K562 (cell line): ENCODE measurements at regions not wholly inside any gene's neighbourhood (a gene's known extent, or its start where the extent isn't known, plus 50 kb on each side); places are given as distances from the start of the nearest gene placed in this dataset.

Source experiments
- ATAC-seq: fragments of 200-7000 bp; cut with Tn5 transposase; 3 replicates; pipeline ENCODE4 v1.9.1; 2020; ENCODE audit warnings: moderate library complexity
- BruUV-seq: library from RNA; stranded (reverse); fragments of 400-500 nt; replicated peaks from 2 replicates; lab custom pipeline; 2021; lab: Mats Ljungman, UMichigan
- CTCF ChIA-PET: fragments of 300-600 bp; formaldehyde crosslinking; extraction: SDS; loops from one replicate; lab custom pipeline; 2021; ENCODE audit warnings: low intra/inter-chr PET ratio; lab: Yijun Ruan, JAX
- POLR2A ChIA-PET: fragments of 300-600, 350-650 bp; sonication (Branson Sonifier 250); formaldehyde crosslinking; extraction: SDS; loops from one replicate; lab custom pipeline; 2021; ENCODE audit warnings: antibody characterized with exemption, inconsistent platforms; lab: Yijun Ruan, JAX
- DNase-seq, 4 experiments: peaks; one replicate each; pipeline versions ENCODE4 v3.0.0 to v3.0.0-alpha.2; 2011 to 2018; ENCODE audit warnings: low spot score in 3 of 4, mixed read lengths in 3 of 4; ENCODE audit errors: extremely low read depth in 1 of 4
- FAIRE-seq: peaks from 2 replicates; lab custom pipeline; 2011; peaks lifted over from hg19 to GRCh38; lab: Jason Lieb, UNC
- H2AFZ ChIP-seq: 2 replicates; pipeline ENCODE4 v1.6.0; 2011; ENCODE audit warnings: low read depth, low read length, control low read depth, inconsistent platforms
- H3K27ac ChIP-seq: fragments of 200-600 bp; 3 replicates; pipeline ENCODE4 v1.8.0; 2011; ENCODE audit warnings: low read depth, mild to moderate bottlenecking, control low read depth, inconsistent platforms, low read length, moderate library complexity, mixed read lengths; ENCODE audit errors: extremely low read depth
- H3K27me3 ChIP-seq, 2 experiments: fragments of 300-600 bp in 1 of 2; 2 replicates in 1 of 2; 3 replicates in 1 of 2; pipeline versions ENCODE4 v1.6.0 to v1.8.0; 2011; ENCODE audit warnings: inconsistent platforms in 2 of 2, low read length in 2 of 2, mild to moderate bottlenecking in 1 of 2, mixed read lengths in 1 of 2, moderate library complexity in 1 of 2; ENCODE audit not compliant: control insufficient read depth in 2 of 2, insufficient read depth in 2 of 2
- H3K36me3 ChIP-seq: fragments of 300-600 bp; 3 replicates; pipeline ENCODE4 v1.8.0; 2011; ENCODE audit warnings: mild to moderate bottlenecking, low read length, inconsistent platforms; ENCODE audit not compliant: control insufficient read depth, insufficient read depth
- H3K4me1 ChIP-seq, 2 experiments: fragments of 200-600 bp in 1 of 2; replicated peaks in 1 of 2; 2 replicates in 1 of 2; 3 replicates in 1 of 2; pipeline versions ENCODE4 v1.5.1 to v1.8.0; 2011; ENCODE audit warnings: inconsistent platforms in 2 of 2, low read length in 2 of 2, mild to moderate bottlenecking in 1 of 2, mixed read lengths in 1 of 2, moderate library complexity in 1 of 2; ENCODE audit not compliant: control insufficient read depth in 2 of 2, insufficient read depth in 2 of 2
- H3K4me2 ChIP-seq: 2 replicates; pipeline ENCODE4 v1.6.1; 2011; ENCODE audit warnings: low read length, control low read depth, inconsistent platforms, mixed read lengths; ENCODE audit not compliant: insufficient read depth
- H3K4me3 ChIP-seq: fragments of 200-600 bp; sonication (generic), shearing (Covaris generic); 2 replicates; pipeline ENCODE4 v1.5.1; 2016; ENCODE audit warnings: control low read depth, inconsistent platforms
- H3K79me2 ChIP-seq: fragments of 200-600 bp; 3 replicates; pipeline ENCODE4 v1.8.0; 2011; ENCODE audit warnings: low read length, inconsistent platforms; ENCODE audit not compliant: control insufficient read depth, insufficient read depth
- H3K9ac ChIP-seq, 2 experiments: 2 replicates each; pipeline versions ENCODE4 v1.6.0 to v1.6.1; 2011; ENCODE audit warnings: low read depth in 2 of 2, low read length in 2 of 2, control low read depth in 1 of 2, inconsistent platforms in 1 of 2, mild to moderate bottlenecking in 1 of 2, mixed read lengths in 1 of 2; ENCODE audit not compliant: insufficient read depth in 1 of 2
- H3K9me1 ChIP-seq: one replicate; pipeline ENCODE4 v1.6.0; 2011; ENCODE audit warnings: inconsistent platforms, mild to moderate bottlenecking, low read length, moderate library complexity; ENCODE audit not compliant: control insufficient read depth, insufficient read depth
- H3K9me3 ChIP-seq: replicated peaks from 2 replicates; pipeline ENCODE4 v1.5.1; 2011; ENCODE audit warnings: low read depth, low read length, inconsistent platforms; ENCODE audit not compliant: control insufficient read depth, insufficient read depth
- H4K20me1 ChIP-seq: replicated peaks from 2 replicates; pipeline ENCODE4 v1.6.1; 2011; ENCODE audit warnings: low read length, inconsistent platforms, mixed read lengths; ENCODE audit not compliant: control insufficient read depth, insufficient read depth
- CBFB ChIP-seq: sonication (generic); formaldehyde crosslinking; IDR thresholded peaks from 2 replicates; pipeline ENCODE4 v1.4.0; 2020; ENCODE audit warnings: mild to moderate bottlenecking, missing genetic modification reagents
- CBX1 ChIP-seq: sonication (generic); IDR thresholded peaks from 2 replicates; pipeline ENCODE4 v1.6.1; 2016; ENCODE audit warnings: antibody characterized with exemption, low read depth, mild to moderate bottlenecking
- CREB1 ChIP-seq, 2 experiments: sonication (generic) in 1 of 2; formaldehyde crosslinking in 1 of 2; IDR thresholded peaks; 2 replicates each; pipeline versions ENCODE4 v1.6.1 to v1.8.0; 2012 to 2022; ENCODE audit warnings: inconsistent platforms in 1 of 2, mild to moderate bottlenecking in 1 of 2, missing genetic modification reagents in 1 of 2, moderate library complexity in 1 of 2
- IFI16 ChIP-seq: fragments of 250-450 bp; sonication (Bioruptor Pico); IDR thresholded peaks from 2 replicates; pipeline ENCODE4 v2.1.2; 2022; ENCODE audit warnings: mild to moderate bottlenecking, inconsistent platforms
- ILK ChIP-seq: fragments of 450-650 bp; IDR thresholded peaks from 2 replicates; pipeline ENCODE4 v1.6.1; 2016; ENCODE audit warnings: missing genetic modification characterization, low read depth, mild to moderate bottlenecking, missing compliant biosample characterization, moderate library complexity, borderline replicate concordance
- MYNN ChIP-seq, 2 experiments: sonication (generic); formaldehyde crosslinking in 1 of 2; IDR thresholded peaks; 2 replicates each; pipeline versions ENCODE4 v1.5.0 to v1.6.1; 2016 to 2020; ENCODE audit warnings: antibody characterized with exemption in 1 of 2, missing genetic modification reagents in 1 of 2
- SMARCA4 ChIP-seq: fragments of 450-650 bp; IDR thresholded peaks from 2 replicates; pipeline ENCODE4 v1.6.1; 2016
- SRSF7 ChIP-seq: fragments of 200-400 bp; formaldehyde crosslinking; optimal IDR thresholded peaks from 2 replicates; pipeline ENCODE3; 2017; ENCODE audit warnings: mild to moderate bottlenecking, low read depth, low read length
- TFE3 ChIP-seq: fragments of 450-650 bp; formaldehyde crosslinking; IDR thresholded peaks from 2 replicates; pipeline ENCODE4 v1.4.0; 2020; ENCODE audit warnings: mild to moderate bottlenecking, mixed read lengths
- ZBTB9 ChIP-seq: fragments of 450-650 bp; formaldehyde crosslinking; IDR thresholded peaks from 2 replicates; pipeline ENCODE4 v1.4.0; 2020; ENCODE audit warnings: mild to moderate bottlenecking, moderate library complexity
- ZNF224 ChIP-seq: sonication (generic); formaldehyde crosslinking; IDR thresholded peaks from 2 replicates; pipeline ENCODE4 v1.8.0; 2022; ENCODE audit warnings: mild to moderate bottlenecking, missing genetic modification reagents
- ZNF232 ChIP-seq: sonication (generic); formaldehyde crosslinking; IDR thresholded peaks from 2 replicates; pipeline ENCODE4 v1.8.0; 2022; ENCODE audit warnings: mild to moderate bottlenecking, missing genetic modification reagents
- ZNF41 ChIP-seq: fragments of 250-450 bp; sonication (Bioruptor Pico); conservative IDR thresholded peaks from 2 replicates; pipeline ENCODE4 v1.4.0; 2020; ENCODE audit warnings: mild to moderate bottlenecking
- ZNF75A ChIP-seq: fragments of 450-650 bp; formaldehyde crosslinking; IDR thresholded peaks from 2 replicates; pipeline ENCODE4 v1.4.0; 2020; ENCODE audit warnings: mild to moderate bottlenecking
- WGBS: fragments of 100-300 bp; shearing (Covaris generic); methylation state at CpG from one replicate; pipeline ENCODE4 v1.1.6; 2016; ENCODE audit warnings: low coverage, mixed read lengths; ENCODE audit not compliant: insufficient coverage; ENCODE audit errors: missing lambda C conversion rate; 5-methylcytosine and 5-hydroxymethylcytosine counted together
- in situ Hi-C: fragments of 300-500 bp; cut with MboI; formaldehyde crosslinking; loops from 4 replicates; pipeline ENCODE4 v1.15.0; 2018; ENCODE audit warnings: inconsistent platforms, mixed read lengths
- intact Hi-C: fragments of 100-400 bp; cut with micrococcal nuclease; formaldehyde crosslinking; loops from 2 replicates; pipeline ENCODE4 v1.14.2; 2022

- Histone ChIP-seq H3K27me3 (no peaks in the 10 kb centered on the region), H3K9ac (no peak overlapping the region), H3K27ac (no peak overlapping the region), H3K4me1 (no peaks in the 10 kb centered on the region), H3K9me3 (no peaks in the 10 kb centered on the region), H3K79me2 (no peaks in the 10 kb centered on the region), H3K4me2 (no peak overlapping the region), H3K9me1 (no peaks in the 10 kb centered on the region), H3K4me3 (no peak overlapping the region), H3K36me3 (no peaks in the 10 kb centered on the region), H2AFZ (no peak overlapping the region), H4K20me1 (no peaks in the 10 kb centered on the region)
- intact Hi-C loops (no loop called here), in situ Hi-C loops (no loop called here)
- FAIRE-seq (no peak), DNase-seq (no peak), ATAC-seq (no peak)
- POLR2A ChIA-PET = no interaction called here
- no CpG with 5 or more reads among the region's 1 CpG for WGBS
- CTCF ChIA-PET = no interaction called here
- TF ChIP-seq ILK (no peak), TFE3 (CRISPR knock-in tag) (peak; percentile 64)
- BruUV-seq = no TSS peak
Observed at GRCh38 chr3:74338998-74339397, 275.5 kb downstream of the CNTN3 start.

- intact Hi-C loops = no loop called here
- H3K9ac ChIP-seq = no peak overlapping the region
- H3K4me2 ChIP-seq = no peak overlapping the region
- TF ChIP-seq ZNF41 = no peak
- no peak for TF ChIP-seq ZNF224 (CRISPR knock-in tag)
- no peak for TF ChIP-seq SRSF7
- TF ChIP-seq ZBTB9 (CRISPR knock-in tag) = no peak
- no peak for TF ChIP-seq IFI16
- no peak for TF ChIP-seq MYNN (IDR thresholded peaks at IDR 0.05)
- no peak for TF ChIP-seq MYNN (CRISPR knock-in tag; IDR thresholded peaks at IDR 0.05)
- no peak for TF ChIP-seq ZNF232 (CRISPR knock-in tag)
- TF ChIP-seq CBFB (CRISPR knock-in tag) = no peak
- no peak for TF ChIP-seq ZNF75A (CRISPR knock-in tag)
- no peak for TF ChIP-seq SMARCA4
- TF ChIP-seq CREB1 (IDR thresholded peaks at IDR 0.05) = no peak
- TF ChIP-seq CREB1 (CRISPR knock-in tag; IDR thresholded peaks at IDR 0.05) = no peak
- no peak for TF ChIP-seq CBX1
- 0% methylated on average over 2 of the region's 2 CpGs for WGBS
- FAIRE-seq (no peak), DNase-seq (no peak), ATAC-seq (no peak)
- no peaks in the 10 kb centered on the region for H3K79me2 ChIP-seq
- no TSS peak for BruUV-seq
- H3K9me3 ChIP-seq = no peaks in the 10 kb centered on the region
- no peaks in the 10 kb centered on the region for H3K36me3 ChIP-seq
- no peaks in the 10 kb centered on the region for H3K27me3 ChIP-seq
- H3K4me1 ChIP-seq = no peaks in the 10 kb centered on the region
- H4K20me1 ChIP-seq = no peaks in the 10 kb centered on the region
- ChIA-PET CTCF (no interaction called here), POLR2A (no interaction called here)
- no peak overlapping the region for H3K4me3 ChIP-seq
- no peak overlapping the region for H2AFZ ChIP-seq
- in situ Hi-C loops = no loop called here
- H3K9me1 ChIP-seq = no peaks in the 10 kb centered on the region
- no peak overlapping the region for H3K27ac ChIP-seq
Observed at GRCh38 chr3:74332165-74332564, 282.3 kb downstream of the CNTN3 start.
